IMR-90 (cell line): ENCODE measurements at regions not wholly inside any gene's neighbourhood (a gene's known extent, or its start where the extent isn't known, plus 50 kb on each side); places are given as distances from the start of the nearest gene placed in this dataset.

ENCODE experiments used
- USF2 ChIP-seq: fragments of 150-350 bp; IDR thresholded peaks from 2 replicates; pipeline ENCODE4 v1.6.1; 2017; ENCODE audit warnings: mild to moderate bottlenecking, antibody characterized with exemption, low read length, low read depth

- TF ChIP-seq USF2: no peak
Measured at GRCh38 chr4:100095729-100096595, 94.3 kb downstream of the DDIT4L start (continued).
